ENCODE measurements at regions not wholly inside any gene's neighbourhood (a gene's known extent, or its start where the extent isn't known, plus 50 kb on each side); places are given as distances from the start of the nearest gene placed in this dataset.

DNA sequence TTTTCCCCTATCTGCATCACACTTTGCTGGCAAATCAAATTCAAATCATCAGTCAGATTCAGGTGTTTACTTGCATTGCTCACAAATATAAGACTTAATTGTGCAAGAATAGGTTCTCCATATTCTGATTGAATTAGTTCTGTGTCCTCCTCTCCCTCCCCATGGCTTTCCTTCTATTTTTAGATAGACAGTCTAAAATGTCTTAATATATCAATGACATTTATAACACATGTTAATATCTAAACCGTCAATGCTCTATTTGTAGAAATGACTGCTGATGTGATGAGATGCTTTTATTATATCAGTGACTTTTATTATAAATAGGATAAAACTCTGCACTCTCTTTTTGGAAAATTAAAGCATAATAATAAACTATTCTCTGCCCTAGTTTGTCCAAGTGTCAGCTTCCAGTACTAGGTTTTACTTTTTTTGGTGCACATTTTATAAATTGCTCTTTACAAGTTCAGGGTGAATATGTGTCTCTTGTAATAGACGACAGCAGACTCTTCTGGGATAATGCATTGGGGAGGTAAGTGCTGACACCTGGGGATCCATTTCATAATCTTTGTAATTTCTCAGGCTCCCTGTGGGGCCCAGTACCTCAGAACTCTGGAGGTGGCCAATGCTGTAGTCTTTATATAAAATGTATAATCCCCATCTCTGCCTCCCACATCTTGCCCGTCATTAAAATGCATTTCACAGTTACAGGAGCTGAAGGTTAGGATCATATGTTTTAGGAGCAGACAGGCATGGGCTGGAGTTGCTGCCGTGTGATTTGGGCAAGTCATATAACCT lies 321.5 kb downstream of the BRINP1 start:
- WGBS (ENCODE audit: insufficient coverage, insufficient replicate concordance, low lambda C conversion rate, missing lambda C conversion rate): 3% methylated on average over 4 of the region's 4 CpGs
- H2AFZ ChIP-seq (ENCODE audit: control insufficient read depth, low read depth, low read length): no peak overlapping the region
- in situ Hi-C loops (cut with MboI): no loop called here
- RAD21 ChIA-PET (ENCODE audit: unreplicated experiment): no interaction called here
- H4K20me1 ChIP-seq (ENCODE audit: control insufficient read depth, insufficient read depth): no peaks in the 10 kb centered on the region
- no peak for TF ChIP-seq CEBPB (IDR thresholded peaks at IDR 0.05; ENCODE audit: borderline replicate concordance in 1 of 2, low read depth in 2 of 2, low read length in 2 of 2)
- no peak for TF ChIP-seq RCOR1 (conservative IDR thresholded peaks at IDR 0.05; ENCODE audit: low read depth, low read length)
- no peak for TF ChIP-seq PAX5 (IDR thresholded peaks at IDR 0.05; ENCODE audit: borderline replicate concordance, low read depth, low read length)
- TF ChIP-seq, protein P1, sequence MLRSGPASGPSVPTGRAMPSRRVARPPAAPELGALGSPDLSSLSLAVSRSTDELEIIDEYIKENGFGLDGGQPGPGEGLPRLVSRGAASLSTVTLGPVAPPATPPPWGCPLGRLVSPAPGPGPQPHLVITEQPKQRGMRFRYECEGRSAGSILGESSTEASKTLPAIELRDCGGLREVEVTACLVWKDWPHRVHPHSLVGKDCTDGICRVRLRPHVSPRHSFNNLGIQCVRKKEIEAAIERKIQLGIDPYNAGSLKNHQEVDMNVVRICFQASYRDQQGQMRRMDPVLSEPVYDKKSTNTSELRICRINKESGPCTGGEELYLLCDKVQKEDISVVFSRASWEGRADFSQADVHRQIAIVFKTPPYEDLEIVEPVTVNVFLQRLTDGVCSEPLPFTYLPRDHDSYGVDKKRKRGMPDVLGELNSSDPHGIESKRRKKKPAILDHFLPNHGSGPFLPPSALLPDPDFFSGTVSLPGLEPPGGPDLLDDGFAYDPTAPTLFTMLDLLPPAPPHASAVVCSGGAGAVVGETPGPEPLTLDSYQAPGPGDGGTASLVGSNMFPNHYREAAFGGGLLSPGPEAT (IDR thresholded peaks at IDR 0.05; ENCODE audit: low read depth): no peak
- TF ChIP-seq, protein P2, sequence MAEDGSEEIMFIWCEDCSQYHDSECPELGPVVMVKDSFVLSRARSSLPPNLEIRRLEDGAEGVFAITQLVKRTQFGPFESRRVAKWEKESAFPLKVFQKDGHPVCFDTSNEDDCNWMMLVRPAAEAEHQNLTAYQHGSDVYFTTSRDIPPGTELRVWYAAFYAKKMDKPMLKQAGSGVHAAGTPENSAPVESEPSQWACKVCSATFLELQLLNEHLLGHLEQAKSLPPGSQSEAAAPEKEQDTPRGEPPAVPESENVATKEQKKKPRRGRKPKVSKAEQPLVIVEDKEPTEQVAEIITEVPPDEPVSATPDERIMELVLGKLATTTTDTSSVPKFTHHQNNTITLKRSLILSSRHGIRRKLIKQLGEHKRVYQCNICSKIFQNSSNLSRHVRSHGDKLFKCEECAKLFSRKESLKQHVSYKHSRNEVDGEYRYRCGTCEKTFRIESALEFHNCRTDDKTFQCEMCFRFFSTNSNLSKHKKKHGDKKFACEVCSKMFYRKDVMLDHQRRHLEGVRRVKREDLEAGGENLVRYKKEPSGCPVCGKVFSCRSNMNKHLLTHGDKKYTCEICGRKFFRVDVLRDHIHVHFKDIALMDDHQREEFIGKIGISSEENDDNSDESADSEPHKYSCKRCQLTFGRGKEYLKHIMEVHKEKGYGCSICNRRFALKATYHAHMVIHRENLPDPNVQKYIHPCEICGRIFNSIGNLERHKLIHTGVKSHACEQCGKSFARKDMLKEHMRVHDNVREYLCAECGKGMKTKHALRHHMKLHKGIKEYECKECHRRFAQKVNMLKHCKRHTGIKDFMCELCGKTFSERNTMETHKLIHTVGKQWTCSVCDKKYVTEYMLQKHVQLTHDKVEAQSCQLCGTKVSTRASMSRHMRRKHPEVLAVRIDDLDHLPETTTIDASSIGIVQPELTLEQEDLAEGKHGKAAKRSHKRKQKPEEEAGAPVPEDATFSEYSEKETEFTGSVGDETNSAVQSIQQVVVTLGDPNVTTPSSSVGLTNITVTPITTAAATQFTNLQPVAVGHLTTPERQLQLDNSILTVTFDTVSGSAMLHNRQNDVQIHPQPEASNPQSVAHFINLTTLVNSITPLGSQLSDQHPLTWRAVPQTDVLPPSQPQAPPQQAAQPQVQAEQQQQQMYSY (CRISPR knock-in tag; IDR thresholded peaks at IDR 0.05): no peak
- TF ChIP-seq, protein P3, sequence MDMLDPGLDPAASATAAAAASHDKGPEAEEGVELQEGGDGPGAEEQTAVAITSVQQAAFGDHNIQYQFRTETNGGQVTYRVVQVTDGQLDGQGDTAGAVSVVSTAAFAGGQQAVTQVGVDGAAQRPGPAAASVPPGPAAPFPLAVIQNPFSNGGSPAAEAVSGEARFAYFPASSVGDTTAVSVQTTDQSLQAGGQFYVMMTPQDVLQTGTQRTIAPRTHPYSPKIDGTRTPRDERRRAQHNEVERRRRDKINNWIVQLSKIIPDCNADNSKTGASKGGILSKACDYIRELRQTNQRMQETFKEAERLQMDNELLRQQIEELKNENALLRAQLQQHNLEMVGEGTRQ (IDR thresholded peaks at IDR 0.05; ENCODE audit: borderline replicate concordance, low read depth, low read length): no peak
- no peak for TF ChIP-seq IKZF2 (IDR thresholded peaks at IDR 0.05)
- no peak for TF ChIP-seq ASH2L (IDR thresholded peaks at IDR 0.05; ENCODE audit: borderline replicate concordance, low read depth)
- SMC1A ChIA-PET (ENCODE audit: uncharacterized antibody, unreplicated experiment): no interaction called here
- no peak overlapping the region for H3K9ac ChIP-seq (ENCODE audit: control insufficient read depth, insufficient read depth, low read length)
- H3K36me3 ChIP-seq (ENCODE audit: control insufficient read depth in 2 of 2, insufficient read depth in 2 of 2, low read length in 1 of 2): no peaks in the 10 kb centered on the region
- no peak overlapping the region for H3K4me3 ChIP-seq
- POLR2A ChIA-PET: no interaction called here
- intact Hi-C loops (cut with micrococcal nuclease; ENCODE audit: unreplicated experiment): no loop called here
- no peaks in the 10 kb centered on the region for H3K4me1 ChIP-seq (ENCODE audit: control insufficient read depth, insufficient read depth, low read length)
- no peak overlapping the region for H3K4me2 ChIP-seq (ENCODE audit: control insufficient read depth, insufficient read depth)
- no peaks in the 10 kb centered on the region for H3K27me3 ChIP-seq (replicated peaks in 1 of 2; ENCODE audit: control insufficient read depth in 2 of 2, insufficient read depth in 2 of 2, low read length in 1 of 2)
- FAIRE-seq (no peak), DNase-seq (ENCODE audit: low read depth, low spot score) (no peak), ATAC-seq (no peak)
- CTCF ChIA-PET: no interaction called here
- no peaks in the 10 kb centered on the region for H3K79me2 ChIP-seq (ENCODE audit: control insufficient read depth, insufficient read depth, low read length)
- no TSS peak for BruUV-seq (replicated peaks)
- H3K9me3 ChIP-seq (replicated peaks; ENCODE audit: control insufficient read depth, insufficient read depth, low read length): no peaks in the 10 kb centered on the region
- no peak overlapping the region for H3K27ac ChIP-seq (ENCODE audit: control insufficient read depth, insufficient read depth)

Data from GM12878 (cell line).